Osteocyte (in vitro differentiated cells): ENCODE measurements at regions not wholly inside any gene's neighbourhood (a gene's known extent, or its start where the extent isn't known, plus 50 kb on each side); places are given as distances from the start of the nearest gene placed in this dataset.

Experiments
- DNase-seq: peaks from one replicate; pipeline ENCODE4 v3.0.0; 2021; ENCODE audit warnings: mixed read lengths; ENCODE audit not compliant: unreplicated experiment; ENCODE audit errors: extremely low spot score
- H3K27ac Mint-ChIP-seq: one replicate; pipeline ENCODE4 v1.8.0; 2021; ENCODE audit warnings: mild to moderate bottlenecking, mixed read lengths; ENCODE audit not compliant: unreplicated experiment
- H3K27me3 Mint-ChIP-seq: one replicate; pipeline ENCODE4 v1.8.0; 2021; ENCODE audit warnings: mixed read lengths; ENCODE audit not compliant: unreplicated experiment
- H3K36me3 Mint-ChIP-seq: one replicate; pipeline ENCODE4 v1.8.0; 2021; ENCODE audit warnings: mixed read lengths; ENCODE audit not compliant: unreplicated experiment
- H3K4me1 Mint-ChIP-seq: one replicate; pipeline ENCODE4 v1.8.0; 2021; ENCODE audit warnings: mixed read lengths; ENCODE audit not compliant: unreplicated experiment
- H3K4me3 Mint-ChIP-seq: one replicate; pipeline ENCODE4 v1.8.0; 2021; ENCODE audit warnings: mild to moderate bottlenecking, moderate library complexity, mixed read lengths; ENCODE audit not compliant: unreplicated experiment
- H3K9me3 Mint-ChIP-seq: one replicate; pipeline ENCODE4 v1.8.0; 2021; ENCODE audit warnings: mixed read lengths; ENCODE audit not compliant: unreplicated experiment
- CTCF ChIP-seq: fragments of 200-600 bp; sonication (generic); IDR thresholded peaks from 2 replicates; pipeline ENCODE4 v1.5.0; 2021; ENCODE audit warnings: antibody characterized with exemption, mild to moderate bottlenecking, moderate library complexity

GRCh38 chr10:113985297-113985844 lies 58.3 kb upstream of the ADRB1 start:
- no peak for DNase-seq
- Mint-ChIP-seq H3K36me3 (no peaks in the 10 kb centered on the region), H3K27me3 (no peaks in the 10 kb centered on the region), H3K27ac (no peak overlapping the region), H3K4me1 (peaks cover 5% of the 10 kb centered on the region), H3K4me3 (no peak overlapping the region), H3K9me3 (no peaks in the 10 kb centered on the region)
- TF ChIP-seq CTCF = no peak

GRCh38 chr10:113986316-113986715 lies 57.4 kb upstream of the ADRB1 start:
- TF ChIP-seq CTCF = no peak
- no peaks in the 10 kb centered on the region for H3K9me3 Mint-ChIP-seq
- H3K27ac Mint-ChIP-seq = no peak overlapping the region
- no peaks in the 10 kb centered on the region for H3K36me3 Mint-ChIP-seq
- no peak overlapping the region for H3K4me3 Mint-ChIP-seq
- H3K4me1 Mint-ChIP-seq = peaks cover 5% of the 10 kb centered on the region
- H3K27me3 Mint-ChIP-seq = no peaks in the 10 kb centered on the region
- no peak for DNase-seq

- no peak for TF ChIP-seq CTCF
- H3K36me3 Mint-ChIP-seq = no peaks in the 10 kb centered on the region
- DNase-seq = no peak
- H3K4me1 Mint-ChIP-seq = peaks cover 10% of the 10 kb centered on the region
- H3K27me3 Mint-ChIP-seq = no peaks in the 10 kb centered on the region
- no peak overlapping the region for H3K27ac Mint-ChIP-seq
- no peaks in the 10 kb centered on the region for H3K9me3 Mint-ChIP-seq
- no peak overlapping the region for H3K4me3 Mint-ChIP-seq
Observed at GRCh38 chr10:113987156-113987555, 56.5 kb upstream of the ADRB1 start.

- DNase-seq = no peak
- no peaks in the 10 kb centered on the region for H3K36me3 Mint-ChIP-seq
- no peak for TF ChIP-seq CTCF
- no peak overlapping the region for H3K4me3 Mint-ChIP-seq
- peaks cover 14% of the 10 kb centered on the region for H3K4me1 Mint-ChIP-seq
- H3K27ac Mint-ChIP-seq = no peak overlapping the region
- H3K27me3 Mint-ChIP-seq = no peaks in the 10 kb centered on the region
- no peaks in the 10 kb centered on the region for H3K9me3 Mint-ChIP-seq
Observed at GRCh38 chr10:113987805-113988204, 55.9 kb upstream of the ADRB1 start.

GRCh38 chr10:113988535-113988934 lies 55.1 kb upstream of the ADRB1 start:
- no peaks in the 10 kb centered on the region for H3K36me3 Mint-ChIP-seq
- no peak overlapping the region for H3K27ac Mint-ChIP-seq
- no peak overlapping the region for H3K4me3 Mint-ChIP-seq
- DNase-seq = no peak
- no peak for TF ChIP-seq CTCF
- H3K9me3 Mint-ChIP-seq = no peaks in the 10 kb centered on the region
- H3K4me1 Mint-ChIP-seq = peaks cover 18% of the 10 kb centered on the region
- no peaks in the 10 kb centered on the region for H3K27me3 Mint-ChIP-seq
